Chondrocyte (in vitro differentiated cells): ENCODE measurements at regions not wholly inside any gene's neighbourhood (a gene's known extent, or its start where the extent isn't known, plus 50 kb on each side); places are given as distances from the start of the nearest gene placed in this dataset.

Experiments
- DNase-seq: peaks from one replicate; pipeline ENCODE4 v3.0.0; 2021; ENCODE audit warnings: mixed read lengths, low spot score
- H3K27ac Mint-ChIP-seq: one replicate; pipeline ENCODE4 v1.8.0; 2021; ENCODE audit warnings: mild to moderate bottlenecking, moderate library complexity, mixed read lengths; ENCODE audit not compliant: unreplicated experiment
- H3K27me3 Mint-ChIP-seq: 2 replicates; pipeline ENCODE4 v1.8.0; 2021; ENCODE audit warnings: low read depth, mixed read lengths
- H3K36me3 Mint-ChIP-seq: 2 replicates; pipeline ENCODE4 v1.8.0; 2021; ENCODE audit warnings: low read depth, mixed read lengths
- H3K4me1 Mint-ChIP-seq: 2 replicates; pipeline ENCODE4 v1.8.0; 2021; ENCODE audit warnings: low read depth, mild to moderate bottlenecking, mixed read lengths
- H3K4me3 Mint-ChIP-seq: one replicate; pipeline ENCODE4 v1.8.0; 2021; ENCODE audit warnings: mild to moderate bottlenecking, moderate library complexity, mixed read lengths; ENCODE audit not compliant: unreplicated experiment
- H3K9me3 Mint-ChIP-seq: 2 replicates; pipeline ENCODE4 v1.8.0; 2021; ENCODE audit warnings: low read depth, mixed read lengths
- CTCF ChIP-seq: fragments of 200-600 bp; sonication (generic); IDR thresholded peaks from 2 replicates; pipeline ENCODE4 v1.5.0; 2021; ENCODE audit warnings: antibody characterized with exemption, mild to moderate bottlenecking, moderate library complexity

- Mint-ChIP-seq H3K9me3 (peaks cover 4% of the 10 kb centered on the region), H3K36me3 (no peaks in the 10 kb centered on the region), H3K27ac (no peak overlapping the region), H3K4me1 (no peaks in the 10 kb centered on the region), H3K27me3 (no peaks in the 10 kb centered on the region), H3K4me3 (no peak overlapping the region)
- no peak for DNase-seq
- no peak for TF ChIP-seq CTCF
These were observed 207.3 kb upstream of the SORCS1 start for GRCh38 chr10:107371801-107372200.

GRCh38 chr10:107364872-107365271, 200.4 kb upstream of the SORCS1 start:
- DNase-seq, result no peak
- TF ChIP-seq CTCF, result no peak
- Mint-ChIP-seq H3K36me3 (no peaks in the 10 kb centered on the region), H3K9me3 (peaks cover 6% of the 10 kb centered on the region), H3K4me1 (no peaks in the 10 kb centered on the region), H3K4me3 (no peak overlapping the region), H3K27ac (no peak overlapping the region), H3K27me3 (no peaks in the 10 kb centered on the region)

DNA sequence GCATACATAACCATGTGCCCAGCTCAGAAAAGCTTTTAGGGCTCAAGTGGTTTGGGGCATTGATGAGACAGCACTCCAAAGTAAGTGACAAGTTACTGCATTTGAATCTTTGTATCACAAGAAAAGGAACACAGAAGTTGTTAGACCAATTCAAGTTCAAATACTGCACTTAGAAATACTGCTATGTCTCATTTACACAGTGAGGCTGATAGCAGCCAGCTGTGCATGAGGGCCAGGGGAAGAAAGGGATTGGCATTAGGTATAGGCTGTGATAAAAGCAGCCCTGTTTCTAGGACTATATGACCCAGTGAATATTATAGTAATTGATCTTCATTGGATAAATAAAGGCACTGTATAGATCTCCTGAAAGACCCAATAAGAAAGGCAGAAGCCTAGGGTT, 197.8 kb upstream of the SORCS1 start:
- Mint-ChIP-seq H3K4me3 (no peak overlapping the region), H3K27me3 (no peaks in the 10 kb centered on the region), H3K4me1 (no peaks in the 10 kb centered on the region), H3K36me3 (no peaks in the 10 kb centered on the region), H3K27ac (no peak overlapping the region), H3K9me3 (peaks cover 6% of the 10 kb centered on the region)
- DNase-seq, result no peak
- TF ChIP-seq CTCF, result no peak

- no peak overlapping the region for H3K4me3 Mint-ChIP-seq
- no peak for TF ChIP-seq CTCF
- H3K27ac Mint-ChIP-seq, result no peak overlapping the region
- no peaks in the 10 kb centered on the region for H3K27me3 Mint-ChIP-seq
- no peaks in the 10 kb centered on the region for H3K36me3 Mint-ChIP-seq
- no peaks in the 10 kb centered on the region for H3K4me1 Mint-ChIP-seq
- peaks cover 6% of the 10 kb centered on the region for H3K9me3 Mint-ChIP-seq
- no peak for DNase-seq
These were observed 192.5 kb upstream of the SORCS1 start for GRCh38 chr10:107357033-107357432.

DNA sequence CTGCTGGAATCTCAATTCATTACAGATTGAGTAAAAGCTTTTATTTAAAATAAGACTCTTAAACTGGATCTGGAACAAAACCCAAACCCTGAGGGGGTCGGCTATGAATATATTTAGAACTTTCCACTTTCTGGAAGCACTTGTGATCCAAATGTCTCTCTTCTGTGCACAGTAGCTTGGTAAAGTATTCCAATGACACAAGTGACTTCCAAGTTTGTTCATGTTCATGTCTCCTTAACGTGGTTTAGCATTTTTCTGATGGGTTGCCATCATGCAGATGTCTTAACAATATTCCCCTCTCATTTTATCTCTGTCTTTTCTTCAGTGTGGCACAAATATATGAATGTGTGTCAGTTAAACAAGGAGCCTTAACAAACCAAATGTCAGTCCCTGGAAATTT, 191.9 kb upstream of the SORCS1 start:
- Mint-ChIP-seq H3K4me1 (no peaks in the 10 kb centered on the region), H3K9me3 (peaks cover 4% of the 10 kb centered on the region), H3K27me3 (no peaks in the 10 kb centered on the region), H3K4me3 (no peak overlapping the region), H3K36me3 (no peaks in the 10 kb centered on the region), H3K27ac (no peak overlapping the region)
- DNase-seq, result no peak
- no peak for TF ChIP-seq CTCF
